Keratinocyte (primary cell): ENCODE measurements at regions not wholly inside any gene's neighbourhood (a gene's known extent, or its start where the extent isn't known, plus 50 kb on each side); places are given as distances from the start of the nearest gene placed in this dataset.

Experiments
- DNase-seq: peaks from one replicate; pipeline ENCODE4 v3.0.0-alpha.2; 2011; ENCODE audit warnings: low read depth, missing footprints, low spot score
- FAIRE-seq: peaks from 2 replicates; lab custom pipeline; 2011; peaks lifted over from hg19 to GRCh38; lab: Jason Lieb, UNC
- H2AFZ ChIP-seq: 2 replicates; pipeline ENCODE4 v1.6.0; 2012; ENCODE audit warnings: low read length, control low read depth, inconsistent platforms; ENCODE audit not compliant: control insufficient read depth
- H3K27ac ChIP-seq: 2 replicates; pipeline ENCODE4 v1.5.1; 2011; ENCODE audit warnings: low read length; ENCODE audit not compliant: control insufficient read depth, insufficient read depth
- H3K27me3 ChIP-seq: 3 replicates; pipeline ENCODE4 v1.6.0; 2011; ENCODE audit warnings: low read length; ENCODE audit not compliant: control insufficient read depth, insufficient read depth; ENCODE audit errors: extremely low read depth
- H3K36me3 ChIP-seq, 2 experiments: 2 replicates in 1 of 2; 3 replicates in 1 of 2; pipeline ENCODE4 v1.5.1; 2011; ENCODE audit warnings: low read length in 2 of 2, mild to moderate bottlenecking in 1 of 2; ENCODE audit not compliant: control insufficient read depth in 2 of 2, insufficient read depth in 2 of 2; ENCODE audit errors: extremely low read depth in 1 of 2
- H3K4me1 ChIP-seq: 3 replicates; pipeline ENCODE4 v1.5.1; 2011; ENCODE audit warnings: low read length; ENCODE audit not compliant: control insufficient read depth, insufficient read depth; ENCODE audit errors: extremely low read depth
- H3K4me2 ChIP-seq: 3 replicates; pipeline ENCODE4 v1.6.0; 2011; ENCODE audit warnings: low read depth, low read length; ENCODE audit not compliant: control insufficient read depth, insufficient read depth; ENCODE audit errors: extremely low read depth
- H3K4me3 ChIP-seq, 3 experiments: fragments of 200-600 bp in 1 of 3; sonication (generic) in 1 of 3; 2 replicates in 2 of 3; 3 replicates in 1 of 3; pipeline ENCODE4 v1.5.1; 2011 to 2016; ENCODE audit warnings: low read length in 3 of 3, mild to moderate bottlenecking in 3 of 3, control low read depth in 2 of 3, inconsistent platforms in 1 of 3, low read depth in 1 of 3, mixed read lengths in 1 of 3, mixed run types in 1 of 3, moderate library complexity in 1 of 3; ENCODE audit not compliant: control insufficient read depth in 2 of 3, insufficient read depth in 2 of 3; ENCODE audit errors: extremely low read depth in 1 of 3
- H3K79me2 ChIP-seq: 2 replicates; pipeline ENCODE4 v1.6.0; 2012; ENCODE audit warnings: low read length; ENCODE audit not compliant: control insufficient read depth, insufficient read depth
- H3K9ac ChIP-seq: 3 replicates; pipeline ENCODE4 v1.6.0; 2011; ENCODE audit warnings: low read length; ENCODE audit not compliant: control insufficient read depth, insufficient read depth; ENCODE audit errors: extremely low read depth
- H3K9me1 ChIP-seq: 3 replicates; pipeline ENCODE4 v1.6.0; 2011; ENCODE audit warnings: low read length; ENCODE audit not compliant: control insufficient read depth, insufficient read depth; ENCODE audit errors: extremely low read depth
- H3K9me3 ChIP-seq: 2 replicates; pipeline ENCODE4 v1.5.1; 2012; ENCODE audit warnings: low read depth, low read length; ENCODE audit not compliant: control insufficient read depth
- H4K20me1 ChIP-seq: 3 replicates; pipeline ENCODE4 v1.6.0; 2011; ENCODE audit warnings: low read length; ENCODE audit not compliant: control insufficient read depth, insufficient read depth; ENCODE audit errors: extremely low read depth
- CTCF ChIP-seq, 3 experiments: IDR thresholded peaks in 1 of 3; conservative IDR thresholded peaks in 1 of 3; optimal IDR thresholded peaks in 1 of 3; 2 replicates in 2 of 3; 3 replicates in 1 of 3; pipeline versions ENCODE3 to v1.5.1; 2011; ENCODE audit warnings: low read length in 3 of 3, mild to moderate bottlenecking in 3 of 3, moderate library complexity in 2 of 3, control low read depth in 1 of 3, inconsistent platforms in 1 of 3; ENCODE audit not compliant: insufficient read depth in 2 of 3; ENCODE audit errors: extremely low read depth in 1 of 3
- EZH2 ChIP-seq: IDR thresholded peaks from one replicate; pipeline ENCODE4 v1.6.1; 2012; ENCODE audit warnings: inconsistent platforms, mild to moderate bottlenecking, low read length, moderate library complexity
- dilution Hi-C: fragments of 300-500 bp; cut with MboI; formaldehyde crosslinking; loops from one replicate; pipeline ENCODE4 v1.7.0; 2020; ENCODE audit warnings: low sequenced_read_pairs; ENCODE audit not compliant: extremely low pct_ligation_motif_present

GRCh38 chr20:3340443-3340842 lies 67.0 kb downstream of the DNAAF9 start:
- Histone ChIP-seq H3K4me3 (no peak overlapping the region), H3K9me3 (no peaks in the 10 kb centered on the region), H3K9me1 (no peaks in the 10 kb centered on the region), H3K79me2 (no peaks in the 10 kb centered on the region), H3K4me2 (no peak overlapping the region), H3K27me3 (no peaks in the 10 kb centered on the region), H2AFZ (no peak overlapping the region), H3K9ac (no peak overlapping the region), H3K27ac (no peak overlapping the region), H3K36me3 (peaks cover 0 to 12% of the 10 kb centered on the region in 2 experiments), H3K4me1 (no peaks in the 10 kb centered on the region), H4K20me1 (no peaks in the 10 kb centered on the region)
- DNase-seq: no peak
- dilution Hi-C loops: no loop called here
- no peak for TF ChIP-seq EZH2
- TF ChIP-seq CTCF (optimal IDR thresholded peaks at IDR 0.05 in 1 of 3, IDR thresholded peaks at IDR 0.05 in 1 of 3, conservative IDR thresholded peaks at IDR 0.05 in 1 of 3; ENCODE audit: extremely low read depth in 1 of 3, insufficient read depth in 2 of 3, low read length in 3 of 3): no peak
- no peak for FAIRE-seq

GRCh38 chr20:3339571-3339970 lies 67.9 kb downstream of the DNAAF9 start:
- no peaks in the 10 kb centered on the region for H4K20me1 ChIP-seq
- H3K9me3 ChIP-seq: no peaks in the 10 kb centered on the region
- H3K27ac ChIP-seq: no peak overlapping the region
- no peak overlapping the region for H3K4me3 ChIP-seq
- no peak for DNase-seq
- no peak overlapping the region for H2AFZ ChIP-seq
- no peaks in the 10 kb centered on the region for H3K27me3 ChIP-seq
- dilution Hi-C loops: no loop called here
- peaks cover 2% of the 10 kb centered on the region for H3K9me1 ChIP-seq
- H3K36me3 ChIP-seq: peaks cover 2 to 12% of the 10 kb centered on the region in 2 experiments
- TF ChIP-seq CTCF (optimal IDR thresholded peaks at IDR 0.05 in 1 of 3, IDR thresholded peaks at IDR 0.05 in 1 of 3, conservative IDR thresholded peaks at IDR 0.05 in 1 of 3; ENCODE audit: extremely low read depth in 1 of 3, insufficient read depth in 2 of 3, low read length in 3 of 3) (no peak), EZH2 (no peak)
- no peak overlapping the region for H3K4me2 ChIP-seq
- no peaks in the 10 kb centered on the region for H3K4me1 ChIP-seq
- no peaks in the 10 kb centered on the region for H3K79me2 ChIP-seq
- FAIRE-seq: no peak
- no peak overlapping the region for H3K9ac ChIP-seq
